GM21723 (cell line): ENCODE measurements at regions not wholly inside any gene's neighbourhood (a gene's known extent, or its start where the extent isn't known, plus 50 kb on each side); places are given as distances from the start of the nearest gene placed in this dataset.
"Not testable (repeated sequence)": the region's sequence is repeated elsewhere in the genome, so short reads cannot be mapped to it uniquely, and the experiment has no call there.

ENCODE experiments used
- ATAC-seq: cut with Tn5 transposase; IDR thresholded peaks from one replicate; pipeline ENCODE4 v1.9.1; 2021; ENCODE audit warnings: mild to moderate bottlenecking, moderate library complexity; ENCODE audit not compliant: unreplicated experiment

GRCh38 chr20:6663104-6663503 is 104.4 kb upstream of the BMP2 start:
- no peak for ATAC-seq

DNA sequence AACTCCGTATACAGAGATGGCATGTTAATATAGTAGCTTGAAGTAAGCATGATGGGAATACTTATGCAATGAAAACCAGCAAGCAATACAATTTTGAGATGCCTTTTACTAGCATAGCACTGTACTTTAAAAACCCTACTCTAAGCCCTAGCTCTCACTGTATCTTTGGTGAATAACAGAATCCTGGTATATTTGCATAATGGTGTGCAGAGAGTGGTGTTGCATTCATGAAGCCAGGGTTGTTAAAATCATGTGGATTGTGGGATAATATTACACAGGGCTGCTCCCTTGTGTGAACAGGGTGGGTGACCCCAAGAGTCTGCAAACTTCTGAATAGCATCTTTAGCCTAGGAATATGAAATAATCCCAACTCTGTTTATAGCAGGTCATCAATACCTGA is 105.2 kb upstream of the BMP2 start:
- ATAC-seq, result no peak

DNA sequence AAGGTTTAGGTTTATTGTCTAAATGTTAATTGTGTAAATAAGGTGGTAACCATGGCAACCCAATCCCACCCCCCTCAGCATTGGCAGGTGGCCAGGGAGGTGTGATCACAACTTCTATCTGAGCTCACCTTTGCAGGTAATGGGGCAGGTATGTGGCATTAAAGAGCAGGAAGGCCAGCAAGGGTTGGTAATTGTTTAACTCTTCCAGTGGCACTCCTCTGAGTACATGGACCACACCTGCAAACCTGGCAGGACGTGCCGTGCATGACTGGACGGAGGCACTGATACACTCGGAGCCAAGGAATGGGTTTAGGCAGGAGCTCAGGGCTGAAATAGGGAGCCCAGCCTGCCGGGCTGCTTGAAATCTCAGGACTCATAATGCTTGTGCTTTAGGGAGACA is 107.0 kb upstream of the BMP2 start:
- ATAC-seq, result no peak

- not testable (repeated sequence) for ATAC-seq
These were observed 108.6 kb upstream of the BMP2 start for GRCh38 chr20:6658909-6659308.

GRCh38 chr20:6657904-6658303 is 109.6 kb upstream of the BMP2 start:
- no peak for ATAC-seq

- ATAC-seq, result no peak
These were observed 110.4 kb upstream of the BMP2 start for GRCh38 chr20:6657111-6657510.

DNA sequence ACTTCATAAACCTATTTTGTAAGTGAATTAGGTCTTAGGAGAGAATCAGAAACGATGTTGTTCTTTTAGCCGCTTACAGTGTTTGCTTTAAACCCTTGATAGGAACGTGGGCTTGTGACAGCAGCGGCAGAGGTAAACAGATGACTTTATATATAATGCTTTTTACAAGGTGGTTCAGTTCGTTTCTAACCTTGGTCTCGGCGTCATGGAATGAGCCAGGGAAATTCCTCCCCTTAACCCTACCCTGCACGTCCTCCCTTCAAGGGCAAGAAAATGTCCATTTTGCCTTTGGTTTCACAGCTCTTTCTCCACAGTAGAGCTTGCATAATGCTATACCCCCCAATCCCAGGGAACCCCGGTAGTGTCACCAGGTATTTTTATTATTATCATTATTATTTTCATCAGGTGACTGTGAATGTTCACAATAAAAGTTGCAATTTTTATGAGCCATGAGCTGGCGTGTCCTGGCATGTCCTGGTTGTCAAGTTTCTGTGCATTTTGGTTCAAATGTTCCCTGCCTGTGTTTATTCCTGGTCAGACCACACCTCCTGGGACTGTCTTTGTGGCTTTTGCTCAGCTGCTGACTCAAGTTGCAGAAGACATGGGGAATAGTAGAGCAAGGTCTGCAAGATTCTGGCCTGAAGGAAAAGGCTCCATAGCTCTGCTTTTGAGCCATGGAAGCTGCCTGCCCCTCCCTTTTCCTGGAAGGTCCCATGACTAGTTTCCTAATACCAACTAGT is 112.8 kb upstream of the BMP2 start:
- ATAC-seq, result no peak

DNA sequence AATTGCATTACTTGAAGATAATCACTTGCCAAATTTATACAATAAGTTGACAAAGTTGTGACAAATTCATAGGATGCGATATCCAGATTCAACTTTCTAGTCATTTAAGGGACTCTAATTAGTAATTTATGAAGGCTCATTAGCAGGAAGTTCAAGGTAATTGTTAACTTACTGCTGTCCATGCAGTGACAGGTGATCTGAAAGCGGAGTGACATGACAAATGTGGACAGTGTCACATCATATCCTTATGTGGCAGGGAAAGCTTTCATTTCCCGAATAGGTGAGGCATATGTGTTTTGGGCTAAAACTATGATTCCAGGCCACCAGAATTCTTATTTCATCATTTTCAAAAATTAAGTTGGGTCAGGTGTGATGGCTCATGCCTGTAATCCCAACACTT is 115.9 kb upstream of the BMP2 start:
- ATAC-seq, result no peak

DNA sequence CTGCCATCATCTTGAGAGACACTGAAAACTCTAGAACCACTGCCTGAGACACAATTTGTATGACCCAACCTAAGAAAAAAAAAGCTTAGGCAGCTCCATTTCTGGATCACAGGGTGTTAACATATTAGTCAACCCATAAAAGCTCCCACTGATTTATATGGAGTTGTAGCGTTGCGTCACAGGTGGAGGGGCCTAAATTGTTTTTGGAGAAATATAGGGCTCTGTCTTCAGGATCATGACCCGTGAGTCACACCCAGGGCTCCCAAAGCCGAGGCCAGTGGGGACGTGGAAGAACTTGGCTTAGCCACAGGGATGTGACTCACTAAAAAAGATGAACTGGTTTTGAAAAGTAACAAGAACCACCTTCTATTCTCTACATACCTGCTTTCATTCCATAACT is 116.5 kb upstream of the BMP2 start:
- ATAC-seq, result no peak

DNA sequence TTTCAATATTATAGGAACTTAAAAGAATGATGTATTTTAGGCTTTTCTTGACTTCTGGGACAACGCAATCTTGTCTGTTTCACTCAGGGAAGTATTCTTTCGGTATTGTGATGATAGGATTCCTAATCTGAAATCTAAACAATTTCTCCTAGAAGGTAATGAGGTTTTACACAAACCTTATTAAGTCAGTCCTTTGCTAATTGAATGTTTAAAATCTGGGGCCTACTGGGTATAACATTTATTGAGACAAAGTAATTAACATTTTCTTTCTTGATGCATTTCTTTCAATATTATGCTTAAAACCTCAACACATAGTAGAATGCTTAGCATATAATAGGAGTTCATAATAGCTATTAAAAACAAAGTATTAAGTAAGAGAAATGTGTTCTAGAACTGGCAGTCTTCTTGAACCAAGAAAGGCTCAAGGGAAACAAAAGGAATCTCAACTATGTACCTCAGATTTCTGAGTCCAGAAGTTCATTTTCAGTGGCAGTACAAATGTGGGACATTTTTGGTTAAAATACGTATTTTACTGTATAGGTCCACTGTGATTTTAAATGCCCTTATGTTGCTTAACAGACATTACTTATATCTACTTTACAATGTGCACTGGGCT is 121.4 kb upstream of the BMP2 start:
- ATAC-seq, result no peak

- no peak for ATAC-seq
These were observed 122.5 kb upstream of the BMP2 start for GRCh38 chr20:6644813-6645628.

DNA sequence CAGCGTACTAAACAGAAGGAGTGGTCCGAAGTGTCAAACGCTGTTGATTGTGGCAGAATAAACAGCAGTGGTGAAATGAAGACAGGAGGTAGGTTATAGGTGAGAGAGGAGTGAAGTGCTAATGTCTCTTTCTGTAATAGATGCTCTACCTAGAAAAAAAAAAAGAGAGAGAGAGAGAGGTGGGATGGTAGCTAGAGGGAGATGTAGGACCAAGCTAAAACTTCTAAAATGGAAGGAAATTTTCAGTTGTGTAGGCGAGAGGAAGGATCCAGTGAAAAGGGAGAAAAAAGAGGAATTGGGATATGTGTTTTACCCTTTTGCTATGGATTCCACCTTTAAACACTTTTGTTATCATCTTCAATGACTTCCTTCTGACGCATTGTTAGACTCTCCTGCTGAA is 126.5 kb upstream of the BMP2 start:
- no peak for ATAC-seq

- ATAC-seq, result no peak
These were observed 130.3 kb upstream of the BMP2 start for GRCh38 chr20:6637160-6637579.

DNA sequence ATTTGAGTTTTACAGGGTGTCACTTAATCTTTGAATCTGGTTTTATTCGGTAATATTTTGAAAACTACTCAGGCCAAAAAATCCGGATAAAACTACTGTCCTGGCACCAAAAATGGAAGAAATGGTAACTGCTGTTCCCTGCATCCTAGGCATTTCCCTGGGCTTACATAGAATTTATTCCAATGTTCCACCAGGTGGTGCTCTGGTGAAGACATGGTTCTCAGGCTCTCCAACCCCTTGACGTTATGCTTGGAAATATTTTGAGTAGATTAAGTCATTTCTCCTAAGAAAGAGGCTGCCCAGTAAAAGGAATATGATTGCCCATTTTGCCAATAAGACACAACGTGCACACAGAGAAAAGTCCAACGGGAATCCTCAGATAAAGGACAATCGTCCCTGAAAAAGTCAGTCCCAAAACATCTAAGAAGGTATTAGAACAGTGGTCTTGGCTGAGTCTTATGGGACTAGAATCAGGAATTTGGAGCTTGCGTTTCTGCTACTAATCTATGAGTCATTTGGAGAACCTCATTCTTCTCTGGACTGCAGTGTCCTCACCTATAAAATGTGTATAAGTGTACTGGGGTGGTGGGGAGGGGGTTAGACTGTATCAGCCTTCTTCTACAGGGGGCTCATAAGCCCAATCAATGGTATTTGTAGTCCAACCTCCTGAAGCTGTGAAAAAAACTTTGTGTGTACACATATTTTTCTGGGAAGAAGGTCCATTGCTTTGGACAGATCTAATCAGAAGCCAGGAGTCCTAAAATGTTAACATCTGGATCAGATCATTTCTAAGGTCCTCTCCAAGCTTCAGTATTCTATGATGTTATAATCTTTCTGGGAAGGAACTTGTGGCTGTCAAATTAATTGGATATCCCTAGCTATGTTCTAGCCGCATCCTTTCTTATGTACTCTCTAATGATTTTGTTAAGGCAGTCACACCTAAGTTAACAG is 131.0 kb upstream of the BMP2 start:
- no peak for ATAC-seq

- ATAC-seq, result no peak
These were observed 132.3 kb upstream of the BMP2 start for GRCh38 chr20:6635034-6635736.

DNA sequence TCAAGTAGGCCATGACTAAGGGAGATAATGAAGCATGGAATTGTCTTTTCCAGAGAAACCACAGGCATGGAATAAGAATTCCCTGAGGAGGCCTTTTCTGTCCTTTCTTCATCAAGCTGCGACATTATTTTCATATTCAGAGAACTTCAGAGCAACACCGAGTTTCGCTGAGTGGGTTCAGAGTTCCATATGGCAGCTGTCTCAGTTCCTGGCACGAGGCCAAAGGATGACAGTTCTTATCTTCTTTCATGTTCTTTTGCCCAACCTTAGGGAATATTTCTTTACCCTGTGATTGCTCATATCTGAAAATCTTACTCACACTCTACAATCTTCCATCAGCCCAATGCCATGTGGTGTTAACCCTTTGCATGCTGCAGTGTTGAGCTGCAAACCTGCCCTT is 135.3 kb upstream of the BMP2 start:
- ATAC-seq, result no peak

GRCh38 chr20:6630514-6630913 is 137.0 kb upstream of the BMP2 start:
- no peak for ATAC-seq

- no peak for ATAC-seq
These were observed 137.9 kb upstream of the BMP2 start for GRCh38 chr20:6629564-6629963.

- ATAC-seq, result no peak
These were observed 140.7 kb upstream of the BMP2 start for GRCh38 chr20:6626805-6627204.

GRCh38 chr20:6623989-6624388 is 143.5 kb upstream of the BMP2 start:
- ATAC-seq, result peak; percentile 91
